ENCODE measurements at regions not wholly inside any gene's neighbourhood (a gene's known extent, or its start where the extent isn't known, plus 50 kb on each side); places are given as distances from the start of the nearest gene placed in this dataset.

DNA sequence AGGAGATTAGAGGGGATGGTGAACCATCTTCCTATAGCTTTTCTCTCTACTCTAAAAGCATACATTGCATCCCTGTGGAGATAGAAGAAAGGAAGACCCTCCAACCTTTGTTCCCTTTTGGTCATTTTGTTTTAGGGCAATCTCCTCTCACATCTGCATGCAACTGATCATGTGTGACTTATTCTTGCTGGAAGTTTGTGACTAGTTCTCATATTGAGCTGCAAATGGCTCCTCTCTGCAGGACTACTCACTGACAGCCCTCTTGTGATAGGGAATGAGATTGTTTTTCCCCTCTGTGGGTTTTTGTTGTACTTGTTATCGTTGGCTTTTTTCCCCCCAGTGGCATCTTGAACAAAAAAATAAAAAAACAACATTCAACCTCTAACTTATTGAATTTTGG, 416.0 kb upstream of the CNTNAP5 start:
- TF ChIP-seq, protein P1, sequence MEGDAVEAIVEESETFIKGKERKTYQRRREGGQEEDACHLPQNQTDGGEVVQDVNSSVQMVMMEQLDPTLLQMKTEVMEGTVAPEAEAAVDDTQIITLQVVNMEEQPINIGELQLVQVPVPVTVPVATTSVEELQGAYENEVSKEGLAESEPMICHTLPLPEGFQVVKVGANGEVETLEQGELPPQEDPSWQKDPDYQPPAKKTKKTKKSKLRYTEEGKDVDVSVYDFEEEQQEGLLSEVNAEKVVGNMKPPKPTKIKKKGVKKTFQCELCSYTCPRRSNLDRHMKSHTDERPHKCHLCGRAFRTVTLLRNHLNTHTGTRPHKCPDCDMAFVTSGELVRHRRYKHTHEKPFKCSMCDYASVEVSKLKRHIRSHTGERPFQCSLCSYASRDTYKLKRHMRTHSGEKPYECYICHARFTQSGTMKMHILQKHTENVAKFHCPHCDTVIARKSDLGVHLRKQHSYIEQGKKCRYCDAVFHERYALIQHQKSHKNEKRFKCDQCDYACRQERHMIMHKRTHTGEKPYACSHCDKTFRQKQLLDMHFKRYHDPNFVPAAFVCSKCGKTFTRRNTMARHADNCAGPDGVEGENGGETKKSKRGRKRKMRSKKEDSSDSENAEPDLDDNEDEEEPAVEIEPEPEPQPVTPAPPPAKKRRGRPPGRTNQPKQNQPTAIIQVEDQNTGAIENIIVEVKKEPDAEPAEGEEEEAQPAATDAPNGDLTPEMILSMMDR (IDR thresholded peaks at IDR 0.05; ENCODE audit: low read length) = no peak
- no peak for TF ChIP-seq EZH2 (optimal IDR thresholded peaks at IDR 0.05; ENCODE audit: low read depth, low read length)
